ENCODE measurements at regions not wholly inside any gene's neighbourhood (a gene's known extent, or its start where the extent isn't known, plus 50 kb on each side); places are given as distances from the start of the nearest gene placed in this dataset.

DNA sequence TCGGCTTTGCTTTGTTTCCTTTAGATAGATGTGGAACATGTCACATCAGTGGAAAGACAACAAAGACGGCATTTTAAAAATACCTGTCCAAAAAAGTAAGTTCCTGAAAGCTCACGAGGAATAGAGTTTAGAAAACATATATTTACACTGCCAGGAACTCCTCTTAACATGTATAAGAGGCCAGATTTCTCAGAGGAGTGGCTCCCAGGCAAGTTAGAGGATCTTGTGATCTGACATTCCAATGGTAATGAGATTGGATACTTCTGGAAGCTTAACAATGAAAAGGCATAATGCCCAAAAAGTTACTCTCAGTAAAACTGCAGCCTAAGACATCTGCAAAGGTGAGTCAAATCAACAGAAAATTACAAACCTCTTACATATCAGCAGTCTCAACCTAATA, 77.1 kb downstream of the CYRIA start:
- TF ChIP-seq, protein P1, sequence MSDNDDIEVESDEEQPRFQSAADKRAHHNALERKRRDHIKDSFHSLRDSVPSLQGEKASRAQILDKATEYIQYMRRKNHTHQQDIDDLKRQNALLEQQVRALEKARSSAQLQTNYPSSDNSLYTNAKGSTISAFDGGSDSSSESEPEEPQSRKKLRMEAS (IDR thresholded peaks at IDR 0.05), result no peak
- no peak for TF ChIP-seq CREB1 (IDR thresholded peaks at IDR 0.05)
- TF ChIP-seq CTCF (IDR thresholded peaks at IDR 0.05; ENCODE audit: control extremely low read depth in 1 of 3, insufficient read depth in 1 of 3, low read depth in 1 of 3, low read length in 3 of 3), result no peak
- no peak for TF ChIP-seq POLR2A (IDR thresholded peaks at IDR 0.05; ENCODE audit: control extremely low read depth in 1 of 2, low read depth in 2 of 2, low read length in 2 of 2)
- no peak for TF ChIP-seq KDM5A (IDR thresholded peaks at IDR 0.05; ENCODE audit: low read length)
- no peak for TF ChIP-seq CEBPB (IDR thresholded peaks at IDR 0.05; ENCODE audit: low read depth, low read length)
- no peak for TF ChIP-seq TAF1 (IDR thresholded peaks at IDR 0.05; ENCODE audit: low read depth, low read length)
- no peak for TF ChIP-seq POLR2AphosphoS5 (IDR thresholded peaks at IDR 0.05; ENCODE audit: low read depth, low read length)
- no peak for TF ChIP-seq EGR1 (IDR thresholded peaks at IDR 0.05; ENCODE audit: borderline replicate concordance, low read depth, low read length)
- TF ChIP-seq YY1 (IDR thresholded peaks at IDR 0.05; ENCODE audit: low read depth, low read length), result no peak
- TF ChIP-seq MAFK (IDR thresholded peaks at IDR 0.05; ENCODE audit: low read depth, low read length), result no peak
- no peak for TF ChIP-seq EZH2 (IDR thresholded peaks at IDR 0.05; ENCODE audit: low read depth, low read length, severe bottlenecking)

Data from H1 (cell line).